MCF 10A (cell line): ENCODE measurements at regions not wholly inside any gene's neighbourhood (a gene's known extent, or its start where the extent isn't known, plus 50 kb on each side); places are given as distances from the start of the nearest gene placed in this dataset.

Source experiments
- BruUV-seq: library from RNA; stranded (reverse); fragments of 400-500 nt; replicated peaks from 2 replicates; lab custom pipeline; 2021; lab: Mats Ljungman, UMichigan
- CTCF ChIA-PET: fragments of 300-600 bp; sonication (Branson Sonifier 250); formaldehyde crosslinking; extraction: SDS; loops from one replicate; lab custom pipeline; 2021; ENCODE audit warnings: antibody characterized with exemption, inconsistent platforms; lab: Yijun Ruan, JAX
- POLR2A ChIA-PET: fragments of 300-600, 350-650 bp; sonication (Branson Sonifier 250); formaldehyde crosslinking; extraction: SDS; loops from one replicate; lab custom pipeline; 2020; ENCODE audit warnings: antibody characterized with exemption, inconsistent platforms; lab: Yijun Ruan, JAX
- DNase-seq: peaks from one replicate; pipeline ENCODE4 v3.0.0-alpha.2; 2018; ENCODE audit not compliant: unreplicated experiment
- H3K27ac Mint-ChIP-seq: one replicate; pipeline ENCODE4 v1.8.0; 2022; ENCODE audit warnings: mild to moderate bottlenecking, low read depth, mixed read lengths; ENCODE audit not compliant: unreplicated experiment
- H3K27me3 Mint-ChIP-seq: one replicate; pipeline ENCODE4 v1.8.0; 2022; ENCODE audit warnings: mixed read lengths; ENCODE audit not compliant: insufficient read depth, unreplicated experiment
- H3K36me3 Mint-ChIP-seq: one replicate; pipeline ENCODE4 v1.8.0; 2022; ENCODE audit warnings: mild to moderate bottlenecking, moderate library complexity, mixed read lengths; ENCODE audit not compliant: insufficient read depth, unreplicated experiment
- H3K4me1 Mint-ChIP-seq: one replicate; pipeline ENCODE4 v1.8.0; 2022; ENCODE audit warnings: mixed read lengths; ENCODE audit not compliant: insufficient read depth, unreplicated experiment
- H3K4me3 Mint-ChIP-seq: one replicate; pipeline ENCODE4 v1.8.0; 2022; ENCODE audit warnings: mild to moderate bottlenecking, moderate library complexity, mixed read lengths; ENCODE audit not compliant: unreplicated experiment
- H3K9me3 Mint-ChIP-seq: one replicate; pipeline ENCODE4 v1.8.0; 2022; ENCODE audit warnings: mixed read lengths; ENCODE audit not compliant: unreplicated experiment
- CTCF ChIP-seq: fragments of 200-600 bp; IDR thresholded peaks from one replicate; pipeline ENCODE4 v1.8.0; 2022; ENCODE audit warnings: antibody characterized with exemption, mild to moderate bottlenecking; ENCODE audit not compliant: unreplicated experiment
- intact Hi-C: fragments of 100-400 bp; cut with micrococcal nuclease; formaldehyde crosslinking; loops from 2 replicates; pipeline ENCODE4 v1.14.1; 2022

DNA sequence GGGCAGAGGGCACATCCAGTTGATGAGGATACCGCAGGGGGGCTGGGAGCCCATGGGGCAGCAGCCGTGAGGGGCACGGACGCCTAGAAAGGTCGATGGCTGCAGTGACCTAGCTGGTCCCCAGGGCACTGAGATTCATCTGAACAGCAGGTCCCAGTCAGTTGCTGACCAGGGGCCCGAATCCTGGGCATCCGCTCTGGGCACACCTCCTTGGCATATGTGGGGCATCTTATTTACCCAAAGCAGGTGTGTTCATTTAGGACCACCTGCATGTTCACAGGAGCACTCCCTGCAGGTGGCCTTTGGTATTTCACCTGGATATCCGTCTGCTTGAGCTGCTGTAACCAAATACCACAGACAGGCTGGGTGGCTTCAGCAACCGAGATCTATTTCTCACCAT is 72.0 kb upstream of the ODC1 start:
- ChIA-PET CTCF (no interaction called here), POLR2A (no interaction called here)
- no peak overlapping the region for H3K27ac Mint-ChIP-seq
- intact Hi-C loops, result no loop called here
- H3K4me3 Mint-ChIP-seq, result no peak overlapping the region
- peaks cover 8% of the 10 kb centered on the region for H3K9me3 Mint-ChIP-seq
- no peaks in the 10 kb centered on the region for H3K27me3 Mint-ChIP-seq
- BruUV-seq, result no TSS peak
- DNase-seq, result no peak
- peak; percentile 21 for TF ChIP-seq CTCF
- no peaks in the 10 kb centered on the region for H3K4me1 Mint-ChIP-seq
- H3K36me3 Mint-ChIP-seq, result no peaks in the 10 kb centered on the region

DNA sequence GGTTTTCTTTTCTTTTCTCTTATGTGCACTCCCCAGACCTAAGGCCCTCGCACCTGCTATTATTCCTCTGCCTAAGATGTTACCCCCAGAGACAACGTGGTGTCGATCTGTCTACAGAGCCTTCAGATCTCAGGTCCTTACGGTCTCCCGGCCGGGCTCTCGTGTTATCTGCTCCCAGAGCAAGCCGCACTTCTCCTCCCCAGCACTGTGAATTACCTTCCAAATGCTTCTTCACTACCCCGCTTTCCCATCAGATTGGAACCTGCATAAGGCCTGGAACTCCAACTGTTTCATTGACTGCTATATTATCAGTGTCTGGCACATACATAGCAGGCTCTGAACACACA is 71.2 kb upstream of the ODC1 start:
- Mint-ChIP-seq H3K4me3 (no peak overlapping the region), H3K4me1 (peaks cover 7% of the 10 kb centered on the region), H3K36me3 (no peaks in the 10 kb centered on the region), H3K27ac (no peak overlapping the region), H3K27me3 (no peaks in the 10 kb centered on the region), H3K9me3 (peaks cover 8% of the 10 kb centered on the region)
- CTCF ChIA-PET, result interaction anchor here (0.6 kb wide), 1 partner anchor 551 kb away, joined by 3 read pairs; no protein-coding TSS in a partner anchor
- intact Hi-C loops, result no loop called here
- POLR2A ChIA-PET, result no interaction called here
- DNase-seq, result no peak
- no TSS peak for BruUV-seq
- TF ChIP-seq CTCF, result no peak

- DNase-seq, result no peak
- H3K36me3 Mint-ChIP-seq, result no peaks in the 10 kb centered on the region
- CTCF ChIA-PET, result interaction anchor here (0.6 kb wide), 1 partner anchor 552 kb away, joined by 3 read pairs; no protein-coding TSS in a partner anchor
- no peak overlapping the region for H3K27ac Mint-ChIP-seq
- POLR2A ChIA-PET, result no interaction called here
- no TSS peak for BruUV-seq
- TF ChIP-seq CTCF, result no peak
- H3K4me3 Mint-ChIP-seq, result no peak overlapping the region
- H3K27me3 Mint-ChIP-seq, result no peaks in the 10 kb centered on the region
- H3K4me1 Mint-ChIP-seq, result peaks cover 10% of the 10 kb centered on the region
- peaks cover 8% of the 10 kb centered on the region for H3K9me3 Mint-ChIP-seq
- intact Hi-C loops, result no loop called here
These were observed 70.6 kb upstream of the ODC1 start for GRCh38 chr2:10518470-10519393.

DNA sequence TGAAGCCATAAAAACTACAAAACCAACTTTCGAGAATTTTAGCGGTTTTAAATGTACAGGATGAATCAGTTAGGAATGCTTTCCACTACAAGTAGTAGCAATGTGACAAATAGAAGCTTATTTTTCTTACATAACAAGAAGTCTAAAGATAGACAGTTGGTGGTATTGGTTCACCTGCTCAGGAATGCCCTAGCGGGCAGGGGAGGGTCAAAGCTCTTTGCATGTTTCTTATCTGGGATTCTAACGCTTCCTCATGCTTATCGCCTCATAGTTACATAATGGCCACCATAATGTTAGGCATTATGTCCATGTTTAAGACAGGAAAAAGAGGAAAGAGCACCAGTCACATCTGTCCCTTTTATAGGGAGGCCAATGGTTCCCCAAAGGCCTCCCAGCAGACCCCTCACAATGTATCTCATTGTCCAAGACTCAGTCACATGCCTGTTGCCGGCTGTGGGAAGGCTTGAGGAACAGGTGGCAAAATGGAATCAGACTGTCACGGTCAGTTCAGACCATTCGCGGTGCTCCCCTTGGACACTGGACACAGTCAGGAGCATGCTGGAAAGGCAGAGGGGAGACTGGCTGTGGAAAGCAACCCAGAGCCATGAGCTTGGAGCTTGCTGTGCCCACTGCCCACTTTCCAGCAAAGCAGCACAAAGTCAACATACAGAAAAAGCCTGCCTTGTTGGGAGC is 69.4 kb upstream of the ODC1 start:
- H3K4me3 Mint-ChIP-seq, result no peak overlapping the region
- BruUV-seq, result no TSS peak
- ChIA-PET CTCF (no interaction called here), POLR2A (no interaction called here)
- H3K36me3 Mint-ChIP-seq, result no peaks in the 10 kb centered on the region
- no peak for TF ChIP-seq CTCF
- no peak overlapping the region for H3K27ac Mint-ChIP-seq
- intact Hi-C loops, result no loop called here
- no peaks in the 10 kb centered on the region for H3K27me3 Mint-ChIP-seq
- H3K9me3 Mint-ChIP-seq, result peaks cover 8% of the 10 kb centered on the region
- no peak for DNase-seq
- peaks cover 10% of the 10 kb centered on the region for H3K4me1 Mint-ChIP-seq
